HG03439 (cell line): ENCODE measurements at regions not wholly inside any gene's neighbourhood (a gene's known extent, or its start where the extent isn't known, plus 50 kb on each side); places are given as distances from the start of the nearest gene placed in this dataset.

Experiments used
- ATAC-seq: cut with Tn5 transposase; IDR thresholded peaks from one replicate; pipeline ENCODE4 v1.9.1; 2021; ENCODE audit warnings: mild to moderate bottlenecking, moderate library complexity; ENCODE audit not compliant: unreplicated experiment

GRCh38 chr13:44017756-44018309, 138.1 kb downstream of the LACC1 start:
- no peak for ATAC-seq

- ATAC-seq, result no peak
These were observed 139.9 kb downstream of the LACC1 start for GRCh38 chr13:44019651-44020050.

GRCh38 chr13:44021422-44021821, 141.7 kb downstream of the LACC1 start:
- no peak for ATAC-seq

- ATAC-seq, result no peak
These were observed 142.5 kb downstream of the LACC1 start for GRCh38 chr13:44022196-44022595.

- ATAC-seq, result no peak
These were observed 144.6 kb downstream of the LACC1 start for GRCh38 chr13:44024167-44024845.

- ATAC-seq, result no peak
These were observed 145.1 kb downstream of the LACC1 start for GRCh38 chr13:44024846-44025195.

GRCh38 chr13:44026194-44026593, 146.5 kb downstream of the LACC1 start:
- no peak for ATAC-seq

GRCh38 chr13:44028734-44029133, 149.0 kb downstream of the LACC1 start:
- no peak for ATAC-seq

- no peak for ATAC-seq
These were observed 150.9 kb downstream of the LACC1 start for GRCh38 chr13:44030615-44031014.

GRCh38 chr13:44031555-44031954, 151.9 kb downstream of the LACC1 start:
- ATAC-seq, result no peak

- no peak for ATAC-seq
These were observed 153.1 kb downstream of the LACC1 start for GRCh38 chr13:44032802-44033201.

- no peak for ATAC-seq
These were observed 155.7 kb downstream of the LACC1 start for GRCh38 chr13:44035400-44035799.

- ATAC-seq, result no peak
These were observed 160.5 kb downstream of the LACC1 start for GRCh38 chr13:44040070-44040817.

- ATAC-seq, result no peak
These were observed 161.1 kb downstream of the LACC1 start for GRCh38 chr13:44040818-44041100.

GRCh38 chr13:44044547-44045179, 165.0 kb downstream of the LACC1 start:
- no peak for ATAC-seq

GRCh38 chr13:44045180-44045562, 165.5 kb downstream of the LACC1 start:
- ATAC-seq, result no peak

- no peak for ATAC-seq
These were observed 166.7 kb downstream of the LACC1 start for GRCh38 chr13:44046428-44046827.

- no peak for ATAC-seq
These were observed 168.6 kb downstream of the LACC1 start for GRCh38 chr13:44048326-44048725.

GRCh38 chr13:44049081-44049945, 169.6 kb downstream of the LACC1 start:
- ATAC-seq, result no peak

GRCh38 chr13:44050450-44051063, 170.9 kb downstream of the LACC1 start:
- ATAC-seq, result no peak

- ATAC-seq, result no peak
These were observed 171.7 kb downstream of the LACC1 start for GRCh38 chr13:44051405-44051804.
